IMR-90 (cell line): ENCODE measurements at regions not wholly inside any gene's neighbourhood (a gene's known extent, or its start where the extent isn't known, plus 50 kb on each side); places are given as distances from the start of the nearest gene placed in this dataset.

Source experiments
- ATAC-seq: fragments of 200-7000 bp; cut with Tn5 transposase; 2 replicates; pipeline ENCODE4 v1.9.1; 2020; ENCODE audit warnings: low read depth, mild to moderate bottlenecking, moderate library complexity
- BruUV-seq: library from RNA; stranded (reverse); fragments of 400-500 nt; replicated peaks from 2 replicates; lab custom pipeline; 2021; lab: Mats Ljungman, UMichigan
- CTCF ChIA-PET: fragments of 300-600 bp; formaldehyde crosslinking; extraction: SDS; loops from one replicate; lab custom pipeline; 2021; ENCODE audit warnings: antibody characterized with exemption; lab: Yijun Ruan, JAX
- POLR2A ChIA-PET: fragments of 300-600 bp; sonication (Branson Sonifier 250); formaldehyde crosslinking; loops from one replicate; lab custom pipeline; 2022; ENCODE audit warnings: antibody characterized with exemption; ENCODE audit not compliant: unreplicated experiment; lab: Charles Lee
- DNase-seq: peaks from one replicate; pipeline ENCODE4 v3.0.0; 2013
- H2AFZ ChIP-seq: replicated peaks from 2 replicates; pipeline ENCODE3; 2013; ENCODE audit warnings: low read length, mild to moderate bottlenecking; ENCODE audit not compliant: poor library complexity
- H2AK5ac ChIP-seq: 2 replicates; pipeline ENCODE4 v1.6.1; 2013; ENCODE audit warnings: low read depth, low read length, inconsistent platforms
- H2AK9ac ChIP-seq: replicated peaks from 2 replicates; pipeline ENCODE3; 2013; ENCODE audit warnings: mild to moderate bottlenecking, low read depth, low read length, moderate library complexity; ENCODE audit not compliant: poor library complexity
- H2BK120ac ChIP-seq: 2 replicates; pipeline ENCODE4 v1.6.1; 2013; ENCODE audit warnings: low read depth, low read length, inconsistent platforms
- H2BK15ac ChIP-seq: 3 replicates; pipeline ENCODE4 v1.6.1; 2013; ENCODE audit warnings: low read depth, low read length, inconsistent platforms
- H2BK20ac ChIP-seq: 2 replicates; pipeline ENCODE4 v1.6.1; 2013; ENCODE audit warnings: low read depth, mild to moderate bottlenecking, inconsistent platforms, low read length, moderate library complexity
- H2BK5ac ChIP-seq: 2 replicates; pipeline ENCODE4 v1.6.1; 2013; ENCODE audit warnings: mild to moderate bottlenecking, low read depth, low read length, inconsistent platforms; ENCODE audit not compliant: poor library complexity, severe bottlenecking
- H3K14ac ChIP-seq: replicated peaks from 2 replicates; pipeline ENCODE4 v1.6.1; 2013; ENCODE audit warnings: low read depth, low read length, inconsistent platforms
- H3K18ac ChIP-seq: 2 replicates; pipeline ENCODE4 v1.6.1; 2013; ENCODE audit warnings: low read depth, low read length, control low read depth
- H3K23ac ChIP-seq: 2 replicates; pipeline ENCODE4 v1.6.1; 2013; ENCODE audit warnings: low read depth, low read length, inconsistent platforms
- H3K27ac ChIP-seq: 2 replicates; pipeline ENCODE4 v1.5.1; 2013; ENCODE audit warnings: mild to moderate bottlenecking, control low read depth, low read length; ENCODE audit not compliant: insufficient read depth
- H3K27me3 ChIP-seq: 2 replicates; pipeline ENCODE4 v1.6.1; 2013; ENCODE audit warnings: low read length; ENCODE audit not compliant: control insufficient read depth, insufficient read depth
- H3K36me3 ChIP-seq: 2 replicates; pipeline ENCODE4 v1.6.1; 2013; ENCODE audit warnings: low read length, mixed read lengths; ENCODE audit not compliant: control insufficient read depth, insufficient read depth
- H3K4ac ChIP-seq: 2 replicates; pipeline ENCODE4 v1.6.1; 2013; ENCODE audit warnings: low read depth, low read length, inconsistent platforms
- H3K4me1 ChIP-seq: 2 replicates; pipeline ENCODE4 v1.6.1; 2013; ENCODE audit warnings: low read length, mixed read lengths; ENCODE audit not compliant: control insufficient read depth, insufficient read depth
- H3K4me2 ChIP-seq: 2 replicates; pipeline ENCODE4 v1.6.1; 2013; ENCODE audit warnings: low read depth, mild to moderate bottlenecking, control low read depth, low read length, moderate library complexity
- H3K4me3 ChIP-seq: 2 replicates; pipeline ENCODE4 v1.5.1; 2013; ENCODE audit warnings: low read depth, mild to moderate bottlenecking, control low read depth, low read length, moderate library complexity; ENCODE audit not compliant: insufficient read depth
- H3K56ac ChIP-seq: 2 replicates; pipeline ENCODE4 v1.6.1; 2013; ENCODE audit warnings: low read length, inconsistent platforms; ENCODE audit not compliant: insufficient read depth; ENCODE audit errors: extremely low read depth
- H3K79me1 ChIP-seq, 2 experiments: 2 replicates each; pipeline ENCODE4 v1.6.1; 2013; ENCODE audit warnings: low read length in 2 of 2, inconsistent platforms in 1 of 2, low read depth in 1 of 2
- H3K9ac ChIP-seq: 2 replicates; pipeline ENCODE4 v1.6.1; 2013; ENCODE audit warnings: low read depth, low read length, control low read depth
- H3K9me1 ChIP-seq: 2 replicates; pipeline ENCODE4 v1.6.1; 2013; ENCODE audit warnings: low read length, inconsistent platforms; ENCODE audit not compliant: insufficient read depth
- H3K9me3 ChIP-seq: 2 replicates; pipeline ENCODE4 v1.6.1; 2013; ENCODE audit warnings: low read length; ENCODE audit not compliant: control insufficient read depth, insufficient read depth
- H4K20me1 ChIP-seq: 2 replicates; pipeline ENCODE4 v1.6.1; 2013; ENCODE audit warnings: low read length, inconsistent platforms; ENCODE audit not compliant: insufficient read depth
- H4K5ac ChIP-seq: 2 replicates; pipeline ENCODE4 v1.6.1; 2013; ENCODE audit warnings: mild to moderate bottlenecking, low read depth, low read length, control low read depth
- H4K8ac ChIP-seq, 2 experiments: 2 replicates each; pipeline ENCODE4 v1.6.1; 2013; ENCODE audit warnings: low read depth in 2 of 2, low read length in 2 of 2, control low read depth in 1 of 2, inconsistent platforms in 1 of 2
- H4K91ac ChIP-seq: 2 replicates; pipeline ENCODE4 v1.6.1; 2013; ENCODE audit warnings: low read depth, low read length, inconsistent platforms; ENCODE audit not compliant: insufficient read depth
- BHLHE40 ChIP-seq: fragments of 150-350 bp; IDR thresholded peaks from 2 replicates; pipeline ENCODE4 v1.6.1; 2016; ENCODE audit warnings: mild to moderate bottlenecking, low read depth, low read length
- CEBPB ChIP-seq: IDR thresholded peaks from 2 replicates; pipeline ENCODE4 v1.6.1; 2012; ENCODE audit warnings: low read depth, low read length, improper control_type of control experiment
- CHD1 ChIP-seq: IDR thresholded peaks from 2 replicates; pipeline ENCODE4 v1.6.1; 2012; ENCODE audit warnings: low read depth, low read length, improper control_type of control experiment
- CTCF ChIP-seq: conservative IDR thresholded peaks from 2 replicates; pipeline ENCODE4 v1.5.1; 2012; ENCODE audit warnings: mild to moderate bottlenecking, low read depth, low read length, improper control_type of control experiment
- ELK1 ChIP-seq: fragments of 150-350 bp; IDR thresholded peaks from 2 replicates; pipeline ENCODE4 v1.6.1; 2016; ENCODE audit warnings: low read depth, mild to moderate bottlenecking, low read length, moderate library complexity, borderline replicate concordance
- FOS ChIP-seq: fragments of 150-350 bp; IDR thresholded peaks from 2 replicates; pipeline ENCODE4 v1.6.1; 2016; ENCODE audit warnings: low read depth, low read length
- MAFK ChIP-seq: IDR thresholded peaks from 2 replicates; pipeline ENCODE4 v1.6.1; 2012; ENCODE audit warnings: low read depth, low read length, improper control_type of control experiment
- MAZ ChIP-seq: IDR thresholded peaks from 2 replicates; pipeline ENCODE4 v1.6.1; 2012; ENCODE audit warnings: low read depth, mild to moderate bottlenecking, low read length, improper control_type of control experiment, moderate library complexity, borderline replicate concordance
- MXI1 ChIP-seq: IDR thresholded peaks from 2 replicates; pipeline ENCODE4 v1.6.1; 2012; ENCODE audit warnings: low read depth, mild to moderate bottlenecking, low read length, moderate library complexity, borderline replicate concordance
- NFE2L2 ChIP-seq: fragments of 150-350 bp; IDR thresholded peaks from 2 replicates; pipeline ENCODE4 v1.6.1; 2016; ENCODE audit warnings: low read depth, mild to moderate bottlenecking, low read length
- POLR2A ChIP-seq: IDR thresholded peaks from 2 replicates; pipeline ENCODE4 v1.6.1; 2012; ENCODE audit warnings: mild to moderate bottlenecking, low read depth, low read length
- RAD21 ChIP-seq: IDR thresholded peaks from 2 replicates; pipeline ENCODE4 v1.6.1; 2012; ENCODE audit warnings: low read length, improper control_type of control experiment
- RCOR1 ChIP-seq: IDR thresholded peaks from 2 replicates; pipeline ENCODE4 v1.6.1; 2012; ENCODE audit warnings: mild to moderate bottlenecking, low read length, improper control_type of control experiment; ENCODE audit not compliant: insufficient replicate concordance
- RFX5 ChIP-seq: IDR thresholded peaks from 2 replicates; pipeline ENCODE4 v1.8.0; 2012; ENCODE audit warnings: low read depth, mild to moderate bottlenecking, low read length, moderate library complexity
- SMC3 ChIP-seq: fragments of 150-350 bp; IDR thresholded peaks from 2 replicates; pipeline ENCODE4 v1.6.1; 2016; ENCODE audit warnings: low read depth, mild to moderate bottlenecking, antibody characterized with exemption, low read length, moderate library complexity
- USF2 ChIP-seq: fragments of 150-350 bp; IDR thresholded peaks from 2 replicates; pipeline ENCODE4 v1.6.1; 2017; ENCODE audit warnings: mild to moderate bottlenecking, antibody characterized with exemption, low read length, low read depth
- WGBS, 2 experiments: methylation state at CpG; one replicate each; pipeline versions ENCODE4 v1.1.5 to v1.1.7; 2013; ENCODE audit warnings: missing lambda C conversion rate in 2 of 2; ENCODE audit not compliant: insufficient read length in 1 of 2; ENCODE audit errors: extremely low coverage in 2 of 2; 5-methylcytosine and 5-hydroxymethylcytosine counted together
- dilution Hi-C: fragments of 300-500 bp; cut with HindIII; formaldehyde crosslinking; loops from one replicate; pipeline ENCODE4 v1.14.3; 2018; ENCODE audit warnings: low sequenced_read_pairs; ENCODE audit not compliant: unreplicated experiment
- in situ Hi-C: fragments of 300-500 bp; cut with MboI; formaldehyde crosslinking; loops from 3 replicates; pipeline ENCODE4 v1.14.3; 2019; ENCODE audit warnings: low sequenced_read_pairs, inconsistent platforms, mixed read lengths
- intact Hi-C: fragments of 100-400 bp; cut with micrococcal nuclease; formaldehyde crosslinking; loops from 2 replicates; pipeline ENCODE4 v1.10.0; 2022

- H2AFZ ChIP-seq = no peak overlapping the region
- dilution Hi-C loops = no loop called here
- H3K27me3 ChIP-seq = no peaks in the 10 kb centered on the region
- TF ChIP-seq CHD1 = no peak
- no peak for TF ChIP-seq MAZ
- no peak for TF ChIP-seq NFE2L2
- no peak for TF ChIP-seq SMC3
- TF ChIP-seq RAD21 = no peak
- no peak for TF ChIP-seq RFX5
- no peak for TF ChIP-seq MAFK
- TF ChIP-seq CTCF = no peak
- no peak for TF ChIP-seq CEBPB
- no peak for TF ChIP-seq USF2
- TF ChIP-seq BHLHE40 = no peak
- TF ChIP-seq ELK1 = no peak
- no peak for TF ChIP-seq RCOR1
- TF ChIP-seq MXI1 = no peak
- no peak for TF ChIP-seq FOS
- TF ChIP-seq POLR2A = no peak
- ChIA-PET CTCF (no interaction called here), POLR2A (no interaction called here)
- no peak overlapping the region for H4K5ac ChIP-seq
- H3K14ac ChIP-seq = no peak overlapping the region
- H3K79me1 ChIP-seq = no peaks in the 10 kb centered on the region
- no peak overlapping the region for H4K8ac ChIP-seq
- no peak overlapping the region for H2BK120ac ChIP-seq
- H2BK20ac ChIP-seq = no peak overlapping the region
- H3K4ac ChIP-seq = no peak overlapping the region
- DNase-seq = no peak
- no peak overlapping the region for H3K18ac ChIP-seq
- WGBS, 2 experiments = no CpG with 5 or more reads among the region's 7 CpGs
- peaks cover 6% of the 10 kb centered on the region; the same call in 1 of the 2 replicates for H3K9me1 ChIP-seq
- H3K36me3 ChIP-seq = no peaks in the 10 kb centered on the region
- no peak overlapping the region for H3K56ac ChIP-seq
- no TSS peak for BruUV-seq
- H3K27ac ChIP-seq = no peak overlapping the region
- no peak overlapping the region for H2AK9ac ChIP-seq
- no peak overlapping the region for H3K4me2 ChIP-seq
- ATAC-seq = no peak
- in situ Hi-C loops = no loop called here
- H3K4me1 ChIP-seq = no peaks in the 10 kb centered on the region; the same call in 1 of the 2 replicates
- H3K23ac ChIP-seq = no peak overlapping the region
- intact Hi-C loops = no loop called here
- no peak overlapping the region for H3K9ac ChIP-seq
- H3K9me3 ChIP-seq = no peaks in the 10 kb centered on the region
- no peak overlapping the region for H4K91ac ChIP-seq
- H2BK5ac ChIP-seq = no peak overlapping the region
- no peak overlapping the region for H2BK15ac ChIP-seq
- no peak overlapping the region for H3K4me3 ChIP-seq
- no peak overlapping the region for H2AK5ac ChIP-seq
- H4K20me1 ChIP-seq = no peaks in the 10 kb centered on the region
Observed at GRCh38 chr2:128385365-128385764, 66.7 kb upstream of the HS6ST1 start.
